SK-N-SH (cell line): ENCODE measurements at regions not wholly inside any gene's neighbourhood (a gene's known extent, or its start where the extent isn't known, plus 50 kb on each side); places are given as distances from the start of the nearest gene placed in this dataset.

ENCODE experiments used
- CTCF ChIA-PET: fragments of 300-600, 350-600 bp; formaldehyde crosslinking; extraction: SDS; loops from one replicate; lab custom pipeline; 2021; lab: Yijun Ruan, JAX
- POLR2A ChIA-PET: fragments of 350-600 bp; sonication (Branson Sonifier 250); formaldehyde crosslinking; extraction: SDS; loops from one replicate; lab custom pipeline; 2020; ENCODE audit warnings: antibody characterized with exemption, inconsistent platforms; lab: Yijun Ruan, JAX
- DNase-seq: peaks from one replicate; pipeline ENCODE4 v3.0.0; 2012
- H2AFZ ChIP-seq: fragments of 200-600 bp; sonication (generic); 2 replicates; pipeline ENCODE4 v1.8.1; 2016; ENCODE audit warnings: antibody characterized with exemption, mild to moderate bottlenecking, low read depth
- H3F3A ChIP-seq: fragments of 200-600 bp; sonication (generic); replicated peaks from 2 replicates; pipeline ENCODE3; 2016; ENCODE audit warnings: antibody characterized with exemption, mild to moderate bottlenecking; ENCODE audit not compliant: insufficient read depth
- H3K27ac ChIP-seq, 2 experiments: fragments of 200-500 bp in 1 of 2; fragments of 200-600 bp in 1 of 2; sonication (Bioruptor generic) in 1 of 2; sonication (generic), shearing (Covaris generic) in 1 of 2; 2 replicates each; pipeline versions ENCODE4 v1.5.1 to v1.6.1; 2014 to 2016; ENCODE audit warnings: low read depth in 2 of 2, inconsistent platforms in 1 of 2, low read length in 1 of 2, mild to moderate bottlenecking in 1 of 2, mixed read lengths in 1 of 2
- H3K27me3 ChIP-seq: fragments of 200-600 bp; sonication (generic), shearing (Covaris generic); 2 replicates; pipeline ENCODE4 v1.6.1; 2016; ENCODE audit warnings: mixed run types; ENCODE audit not compliant: insufficient read depth
- H3K36me3 ChIP-seq, 2 experiments: fragments of 200-500 bp in 1 of 2; fragments of 200-600 bp in 1 of 2; sonication (Bioruptor generic) in 1 of 2; sonication (generic) in 1 of 2; replicated peaks in 1 of 2; 2 replicates each; pipeline versions ENCODE3 to v1.5.1; 2014 to 2016; ENCODE audit warnings: low read length in 1 of 2, mild to moderate bottlenecking in 1 of 2; ENCODE audit not compliant: insufficient read depth in 2 of 2, control insufficient read depth in 1 of 2
- H3K4me1 ChIP-seq, 2 experiments: fragments of 200-500 bp in 1 of 2; fragments of 200-600 bp in 1 of 2; sonication (Bioruptor generic) in 1 of 2; sonication (generic), shearing (Covaris generic) in 1 of 2; 2 replicates each; pipeline versions ENCODE4 v1.5.1 to v1.6.1; 2014 to 2016; ENCODE audit warnings: low read depth in 1 of 2, low read length in 1 of 2, mixed run types in 1 of 2; ENCODE audit not compliant: insufficient read depth in 2 of 2, control insufficient read depth in 1 of 2
- H3K4me2 ChIP-seq: fragments of 200-600 bp; sonication (generic), shearing (Covaris generic); 2 replicates; pipeline ENCODE4 v1.6.1; 2017; ENCODE audit warnings: mixed run types
- H3K4me3 ChIP-seq, 2 experiments: fragments of 200-500 bp in 1 of 2; fragments of 200-600 bp in 1 of 2; sonication (Bioruptor generic) in 1 of 2; sonication (generic), shearing (Covaris generic) in 1 of 2; 2 replicates each; pipeline versions ENCODE4 v1.5.1 to v1.8.1; 2014 to 2016; ENCODE audit warnings: low read depth in 2 of 2, inconsistent platforms in 1 of 2, low read length in 1 of 2, mild to moderate bottlenecking in 1 of 2, mixed read lengths in 1 of 2, moderate library complexity in 1 of 2
- H3K79me2 ChIP-seq: fragments of 200-600 bp; sonication (generic); 2 replicates; pipeline ENCODE4 v1.8.1; 2017; ENCODE audit warnings: mild to moderate bottlenecking; ENCODE audit not compliant: insufficient read depth
- H3K9ac ChIP-seq: fragments of 200-600 bp; sonication (generic); 2 replicates; pipeline ENCODE4 v1.6.1; 2017; ENCODE audit warnings: mixed run types
- H3K9me2 ChIP-seq: fragments of 200-600 bp; sonication (generic); 2 replicates; pipeline ENCODE4 v1.6.1; 2017; ENCODE audit warnings: mixed run types
- H3K9me3 ChIP-seq: fragments of 200-600 bp; sonication (generic); 2 replicates; pipeline ENCODE4 v1.6.1; 2017; ENCODE audit warnings: mixed run types, mild to moderate bottlenecking, moderate library complexity
- H4K20me1 ChIP-seq: fragments of 200-600 bp; sonication (generic); 2 replicates; pipeline ENCODE4 v1.6.1; 2017; ENCODE audit warnings: mild to moderate bottlenecking, mixed run types; ENCODE audit not compliant: insufficient read depth
- CHD2 ChIP-seq: fragments of 150-350 bp; IDR thresholded peaks from 2 replicates; pipeline ENCODE4 v1.6.1; 2018; ENCODE audit warnings: low read length; ENCODE audit not compliant: partially characterized antibody
- ELF1 ChIP-seq: IDR thresholded peaks from 2 replicates; pipeline ENCODE4 v1.4.0; 2012
- EP300 ChIP-seq, 2 experiments: IDR thresholded peaks; 2 replicates each; pipeline versions ENCODE4 v1.4.0 to v1.6.1; 2012; ENCODE audit warnings: borderline replicate concordance in 1 of 2, low read depth in 1 of 2, low read length in 1 of 2
- FOSL2 ChIP-seq: IDR thresholded peaks from 2 replicates; pipeline ENCODE4 v1.4.0; 2012; ENCODE audit warnings: low read depth, mild to moderate bottlenecking, moderate library complexity, borderline replicate concordance
- FOXJ3 ChIP-seq: sonication (generic); formaldehyde crosslinking; IDR thresholded peaks from 2 replicates; pipeline ENCODE4 v1.5.1; 2020; ENCODE audit warnings: mild to moderate bottlenecking, missing genetic modification reagents
- MAX ChIP-seq: IDR thresholded peaks from 2 replicates; pipeline ENCODE4 v1.4.0; 2012; ENCODE audit warnings: low read depth
- MEF2A ChIP-seq: IDR thresholded peaks from 2 replicates; pipeline ENCODE4 v1.4.0; 2012; ENCODE audit warnings: low read depth, borderline replicate concordance
- MXI1 ChIP-seq: IDR thresholded peaks from 2 replicates; pipeline ENCODE4 v1.6.1; 2012; ENCODE audit warnings: mild to moderate bottlenecking, low read depth, low read length, improper control_type of control experiment
- NFIC ChIP-seq: IDR thresholded peaks from 2 replicates; pipeline ENCODE4 v1.4.0; 2012; ENCODE audit warnings: borderline replicate concordance
- NRF1 ChIP-seq: IDR thresholded peaks from 2 replicates; pipeline ENCODE4 v1.6.1; 2012; ENCODE audit warnings: low read depth, mild to moderate bottlenecking, low read length
- POLR2AphosphoS5 ChIP-seq: IDR thresholded peaks from 2 replicates; pipeline ENCODE4 v1.6.1; 2012; ENCODE audit warnings: low read depth, low read length
- RAD21 ChIP-seq: IDR thresholded peaks from 2 replicates; pipeline ENCODE4 v1.6.1; 2012; ENCODE audit warnings: mild to moderate bottlenecking, low read length
- SIN3A ChIP-seq: IDR thresholded peaks from 2 replicates; pipeline ENCODE4 v1.6.1; 2012; ENCODE audit warnings: low read depth, mild to moderate bottlenecking, low read length, moderate library complexity, borderline replicate concordance
- SMC3 ChIP-seq: IDR thresholded peaks from 2 replicates; pipeline ENCODE4 v1.6.1; 2012; ENCODE audit warnings: low read depth, low read length, improper control_type of control experiment
- TCF12 ChIP-seq: IDR thresholded peaks from 2 replicates; pipeline ENCODE4 v1.4.0; 2012
- TEAD4 ChIP-seq: IDR thresholded peaks from 2 replicates; pipeline ENCODE4 v1.4.0; 2012; ENCODE audit warnings: mild to moderate bottlenecking, borderline replicate concordance; ENCODE audit not compliant: insufficient read depth
- USF1 ChIP-seq: IDR thresholded peaks from 2 replicates; pipeline ENCODE4 v1.4.0; 2012; ENCODE audit warnings: low read depth, borderline replicate concordance
- USF2 ChIP-seq: fragments of 150-350 bp; IDR thresholded peaks from 2 replicates; pipeline ENCODE4 v1.6.1; 2017; ENCODE audit warnings: antibody characterized with exemption, low read length, low read depth, borderline replicate concordance
- YY1 ChIP-seq: IDR thresholded peaks from 2 replicates; pipeline ENCODE4 v1.4.0; 2012; ENCODE audit warnings: low read depth, mild to moderate bottlenecking
- ZBTB33 ChIP-seq: IDR thresholded peaks from 2 replicates; pipeline ENCODE4 v1.4.0; 2012; ENCODE audit warnings: low read depth, borderline replicate concordance
- whole genome bisulfite sequencing: methylation state at CpG from one replicate; pipeline ENCODE4 v1.1.6; 2017; ENCODE audit warnings: low lambda C conversion rate; 5-methylcytosine and 5-hydroxymethylcytosine counted together

GRCh38 chr16:49923411-49923810 is 67.5 kb upstream of the ZNF423 start (continued):
- TF ChIP-seq USF1 (no peak), MEF2A (no peak), ZBTB33 (no peak)

GRCh38 chr16:49924078-49924477 is 68.2 kb upstream of the ZNF423 start:
- Histone ChIP-seq H4K20me1 (no peaks in the 10 kb centered on the region), H3K79me2 (no peaks in the 10 kb centered on the region), H3K36me3 (no peaks in the 10 kb centered on the region), H3K4me1 (peaks cover 0 to 3% of the 10 kb centered on the region in 2 experiments; a peak in 1 of 4 replicates), H3K4me3 (no peak overlapping the region), H3K9me3 (no peaks in the 10 kb centered on the region), H3F3A (no peaks in the 10 kb centered on the region), H3K9me2 (no peaks in the 10 kb centered on the region), H3K4me2 (no peak overlapping the region), H3K27me3 (no peaks in the 10 kb centered on the region), H3K9ac (no peak overlapping the region), H2AFZ (no peak overlapping the region; the same call in 1 of the 2 replicates), H3K27ac (no peak overlapping the region)
- ChIA-PET POLR2A (no interaction called here), CTCF (interaction anchor here (0.6 to 8.5 kb wide), 9 partner anchors 9 to 519 kb away, joined by 3 to 94 read pairs (median 4); partner anchors contain the start of gene ZNF423)
- TF ChIP-seq USF1 (peak; percentile 65; the same call in 1 of the 2 replicates), TCF12 (no peak)
- 43% methylated on average over 6 of the region's 7 CpGs for WGBS
- DNase-seq: no peak

GRCh38 chr16:49926941-49927340 is 71.0 kb upstream of the ZNF423 start:
- no peak for DNase-seq
- no peaks in the 10 kb centered on the region for H3K79me2 ChIP-seq
- no peaks in the 10 kb centered on the region for H3K9me3 ChIP-seq
- H3K27me3 ChIP-seq: no peaks in the 10 kb centered on the region
- no peak overlapping the region for H2AFZ ChIP-seq
- H3K9ac ChIP-seq: no peak overlapping the region
- ChIA-PET CTCF (interaction anchor here (1.4 to 8.5 kb wide), 2 partner anchors 69 to 98 kb away, joined by 3 to 94 read pairs; partner anchors contain the start of genes CNEP1R1 and ZNF423), POLR2A (no interaction called here)
- no peak overlapping the region for H3K27ac ChIP-seq
- H3K9me2 ChIP-seq: no peaks in the 10 kb centered on the region
- H3K36me3 ChIP-seq: no peaks in the 10 kb centered on the region
- WGBS: 50% methylated on average over 2 of the region's 2 CpGs
- no peaks in the 10 kb centered on the region for H4K20me1 ChIP-seq
- H3K4me3 ChIP-seq: no peak overlapping the region
- H3F3A ChIP-seq: no peaks in the 10 kb centered on the region
- no peaks in the 10 kb centered on the region for H3K4me1 ChIP-seq
- H3K4me2 ChIP-seq: no peak overlapping the region
- TF ChIP-seq MXI1 (no peak), RAD21 (no peak), TCF12 (no peak), YY1 (no peak), ZBTB33 (no peak), FOSL2 (no peak), POLR2AphosphoS5 (no peak), FOXJ3 (CRISPR knock-in tag) (no peak), NFIC (no peak), MAX (no peak), TEAD4 (no peak), SIN3A (no peak), SMC3 (no peak), NRF1 (no peak), ELF1 (no peak), USF2 (no peak), EP300 (IDR thresholded peaks at IDR 0.05; ENCODE audit: borderline replicate concordance in 1 of 2, low read depth in 1 of 2, low read length in 1 of 2) (no peak), CHD2 (no peak)
